Posterior cingulate gyrus (tissue), 11 donors: ENCODE measurements at regions not wholly inside any gene's neighbourhood (a gene's known extent, or its start where the extent isn't known, plus 50 kb on each side); places are given as distances from the start of the nearest gene placed in this dataset.

Source experiments
- DNase-seq, 10 donors: peaks; one replicate each; pipeline versions ENCODE4 v3.0.0 to v3.0.0-alpha.2; 2020 to 2021; ENCODE audit warnings: mixed read lengths in 3 of 10
- intact Hi-C: fragments of 100-400 bp; cut with DNase I; formaldehyde crosslinking; loops from one replicate; pipeline ENCODE4 v1.15.1; 2023

GRCh38 chrX:40485973-40486372 lies 94.8 kb upstream of the ATP6AP2 start:
- no peak for DNase-seq
- intact Hi-C loops, result no loop called here

GRCh38 chrX:40485102-40485826 lies 95.5 kb upstream of the ATP6AP2 start:
- no peak for DNase-seq
- intact Hi-C loops, result no loop called here

GRCh38 chrX:40484408-40485091 lies 96.2 kb upstream of the ATP6AP2 start:
- no peak for DNase-seq
- intact Hi-C loops, result no loop called here

- intact Hi-C loops, result no loop called here
- no peak for DNase-seq
These were observed 97.3 kb upstream of the ATP6AP2 start for GRCh38 chrX:40483502-40483901.

- DNase-seq, result no peak
- intact Hi-C loops, result no loop called here
These were observed 100.9 kb upstream of the ATP6AP2 start for GRCh38 chrX:40479777-40480318.

GRCh38 chrX:40478474-40479065 lies 102.2 kb upstream of the ATP6AP2 start:
- intact Hi-C loops, result no loop called here
- no peak for DNase-seq

- DNase-seq, result no peak
- intact Hi-C loops, result no loop called here
These were observed 103.8 kb upstream of the ATP6AP2 start for GRCh38 chrX:40476958-40477357.

GRCh38 chrX:40474645-40475044 lies 106.1 kb upstream of the ATP6AP2 start:
- DNase-seq, result no peak
- intact Hi-C loops, result loop anchor here (5.0 kb wide), 1 partner anchor 162 kb away; no protein-coding TSS in a partner anchor

GRCh38 chrX:40474205-40474626 lies 106.6 kb upstream of the ATP6AP2 start:
- intact Hi-C loops, result loop anchor here (5.0 kb wide), 1 partner anchor 162 kb away; no protein-coding TSS in a partner anchor
- DNase-seq, result no peak

GRCh38 chrX:40473460-40474204 lies 107.1 kb upstream of the ATP6AP2 start:
- intact Hi-C loops, result loop anchor here (5.0 kb wide), 1 partner anchor 161 kb away; no protein-coding TSS in a partner anchor
- DNase-seq, result no peak

GRCh38 chrX:40471965-40472648 lies 108.7 kb upstream of the ATP6AP2 start:
- intact Hi-C loops, result loop anchor here (5.0 kb wide), 1 partner anchor 160 kb away; no protein-coding TSS in a partner anchor
- peak in 8 of 10 donors; percentile 12 to 89 (median 34) for DNase-seq

GRCh38 chrX:40470830-40471429 lies 109.8 kb upstream of the ATP6AP2 start:
- intact Hi-C loops, result loop anchor here (5.0 kb wide), 1 partner anchor 159 kb away; no protein-coding TSS in a partner anchor
- DNase-seq, result no peak

- no peak for DNase-seq
- intact Hi-C loops, result no loop called here
These were observed 111.5 kb upstream of the ATP6AP2 start for GRCh38 chrX:40469316-40469715.

- DNase-seq, result peak; percentile 26 to 93 (median 66)
- intact Hi-C loops, result no loop called here
These were observed 112.5 kb upstream of the ATP6AP2 start for GRCh38 chrX:40468033-40468846.

GRCh38 chrX:40467454-40467853 lies 113.3 kb upstream of the ATP6AP2 start:
- intact Hi-C loops, result no loop called here
- DNase-seq, result no peak

- DNase-seq, result no peak
- intact Hi-C loops, result no loop called here
These were observed 114.8 kb upstream of the ATP6AP2 start for GRCh38 chrX:40465735-40466551.

GRCh38 chrX:40462795-40463194 lies 118.0 kb upstream of the ATP6AP2 start:
- no peak for DNase-seq
- intact Hi-C loops, result no loop called here

GRCh38 chrX:40460926-40461325 lies 119.8 kb upstream of the ATP6AP2 start:
- intact Hi-C loops, result no loop called here
- DNase-seq, result no peak
